ENCODE measurements at regions not wholly inside any gene's neighbourhood (a gene's known extent, or its start where the extent isn't known, plus 50 kb on each side); places are given as distances from the start of the nearest gene placed in this dataset.

DNA sequence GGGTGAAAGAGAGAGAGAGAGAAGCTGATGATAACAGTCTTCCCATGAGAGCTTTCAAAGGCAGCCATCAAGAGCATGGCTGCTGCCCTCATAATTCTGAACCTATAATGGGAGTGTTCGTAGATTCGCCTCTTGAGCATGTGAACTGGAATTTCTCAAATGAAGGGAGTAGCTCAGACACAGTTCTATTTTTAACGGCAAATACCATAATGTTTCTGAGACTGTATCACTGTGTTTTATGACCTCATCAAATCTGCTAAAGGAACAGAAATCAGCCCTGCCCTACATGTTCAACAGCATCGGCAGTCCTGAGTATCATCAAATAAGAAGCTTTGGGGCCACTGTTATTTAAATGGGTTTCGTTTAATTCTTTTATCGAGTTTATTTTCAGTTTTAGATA lies 645.6 kb downstream of the GALR1 start:
- TF ChIP-seq, protein P1, sequence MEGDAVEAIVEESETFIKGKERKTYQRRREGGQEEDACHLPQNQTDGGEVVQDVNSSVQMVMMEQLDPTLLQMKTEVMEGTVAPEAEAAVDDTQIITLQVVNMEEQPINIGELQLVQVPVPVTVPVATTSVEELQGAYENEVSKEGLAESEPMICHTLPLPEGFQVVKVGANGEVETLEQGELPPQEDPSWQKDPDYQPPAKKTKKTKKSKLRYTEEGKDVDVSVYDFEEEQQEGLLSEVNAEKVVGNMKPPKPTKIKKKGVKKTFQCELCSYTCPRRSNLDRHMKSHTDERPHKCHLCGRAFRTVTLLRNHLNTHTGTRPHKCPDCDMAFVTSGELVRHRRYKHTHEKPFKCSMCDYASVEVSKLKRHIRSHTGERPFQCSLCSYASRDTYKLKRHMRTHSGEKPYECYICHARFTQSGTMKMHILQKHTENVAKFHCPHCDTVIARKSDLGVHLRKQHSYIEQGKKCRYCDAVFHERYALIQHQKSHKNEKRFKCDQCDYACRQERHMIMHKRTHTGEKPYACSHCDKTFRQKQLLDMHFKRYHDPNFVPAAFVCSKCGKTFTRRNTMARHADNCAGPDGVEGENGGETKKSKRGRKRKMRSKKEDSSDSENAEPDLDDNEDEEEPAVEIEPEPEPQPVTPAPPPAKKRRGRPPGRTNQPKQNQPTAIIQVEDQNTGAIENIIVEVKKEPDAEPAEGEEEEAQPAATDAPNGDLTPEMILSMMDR (IDR thresholded peaks at IDR 0.05) = no peak
- TF ChIP-seq POLR2A (IDR thresholded peaks at IDR 0.05) (no peak), POLR2AphosphoS5 (IDR thresholded peaks at IDR 0.05; ENCODE audit: insufficient read depth in 1 of 2, low read depth in 1 of 2) (no peak)

Data from vagina (tissue), 2 donors.